ENCODE measurements at regions not wholly inside any gene's neighbourhood (a gene's known extent, or its start where the extent isn't known, plus 50 kb on each side); places are given as distances from the start of the nearest gene placed in this dataset.
"Not testable (repeated sequence)": the region's sequence is repeated elsewhere in the genome, so short reads cannot be mapped to it uniquely, and the experiment has no call there.

- H3K27me3 Mint-ChIP-seq (ENCODE audit: low read depth): peaks cover 3% of the 10 kb centered on the region
- no peaks in the 10 kb centered on the region for H3K4me1 Mint-ChIP-seq (ENCODE audit: low read depth)
- H3K27ac Mint-ChIP-seq: no peak overlapping the region
- H3K9me3 Mint-ChIP-seq: peaks cover 9% of the 10 kb centered on the region
- no peak for DNase-seq (ENCODE audit: low spot score)
- no peak overlapping the region for H3K4me3 Mint-ChIP-seq
- no peaks in the 10 kb centered on the region for H3K36me3 Mint-ChIP-seq (ENCODE audit: low read depth)
These were observed 65.3 kb upstream of the PTGDR start for GRCh38 chr14:52202151-52202550.

- Mint-ChIP-seq H3K27me3 (ENCODE audit: low read depth) (peaks cover 3% of the 10 kb centered on the region), H3K9me3 (peaks cover 4% of the 10 kb centered on the region), H3K4me1 (ENCODE audit: low read depth) (peaks cover 1% of the 10 kb centered on the region), H3K27ac (no peak overlapping the region), H3K36me3 (ENCODE audit: low read depth) (no peaks in the 10 kb centered on the region), H3K4me3 (no peak overlapping the region)
- no peak for DNase-seq (ENCODE audit: low spot score)
These were observed 77.1 kb upstream of the PTGDR start for GRCh38 chr14:52190337-52190931.

GRCh38 chr14:52189325-52189724 lies 78.2 kb upstream of the PTGDR start:
- H3K27ac Mint-ChIP-seq: no peak overlapping the region
- peaks cover 3% of the 10 kb centered on the region for H3K27me3 Mint-ChIP-seq (ENCODE audit: low read depth)
- H3K4me1 Mint-ChIP-seq (ENCODE audit: low read depth): peaks cover 1% of the 10 kb centered on the region
- DNase-seq (ENCODE audit: low spot score): no peak
- H3K4me3 Mint-ChIP-seq: no peak overlapping the region
- H3K9me3 Mint-ChIP-seq: no peaks in the 10 kb centered on the region
- H3K36me3 Mint-ChIP-seq (ENCODE audit: low read depth): no peaks in the 10 kb centered on the region

GRCh38 chr14:52188381-52188780 lies 79.1 kb upstream of the PTGDR start:
- peaks cover under 1% of the 10 kb centered on the region for H3K9me3 Mint-ChIP-seq
- peaks cover 1% of the 10 kb centered on the region for H3K4me1 Mint-ChIP-seq (ENCODE audit: low read depth)
- no peaks in the 10 kb centered on the region for H3K36me3 Mint-ChIP-seq (ENCODE audit: low read depth)
- no peak overlapping the region for H3K4me3 Mint-ChIP-seq
- H3K27ac Mint-ChIP-seq: no peak overlapping the region
- H3K27me3 Mint-ChIP-seq (ENCODE audit: low read depth): peaks cover 3% of the 10 kb centered on the region
- DNase-seq (ENCODE audit: low spot score): no peak

- H3K27ac Mint-ChIP-seq: no peak overlapping the region
- H3K27me3 Mint-ChIP-seq (ENCODE audit: low read depth): peaks cover 3% of the 10 kb centered on the region
- peaks cover 24% of the 10 kb centered on the region for H3K9me3 Mint-ChIP-seq
- peaks cover 1% of the 10 kb centered on the region for H3K4me1 Mint-ChIP-seq (ENCODE audit: low read depth)
- no peak for DNase-seq (ENCODE audit: low spot score)
- peaks cover 3% of the 10 kb centered on the region for H3K36me3 Mint-ChIP-seq (ENCODE audit: low read depth)
- no peak overlapping the region for H3K4me3 Mint-ChIP-seq
These were observed 82.3 kb upstream of the PTGDR start for GRCh38 chr14:52185178-52185577.

GRCh38 chr14:52182853-52183252 lies 84.6 kb upstream of the PTGDR start:
- no peak overlapping the region for H3K4me3 Mint-ChIP-seq
- peaks cover 29% of the 10 kb centered on the region for H3K9me3 Mint-ChIP-seq
- peaks cover 3% of the 10 kb centered on the region for H3K27me3 Mint-ChIP-seq (ENCODE audit: low read depth)
- H3K27ac Mint-ChIP-seq: no peak overlapping the region
- no peaks in the 10 kb centered on the region for H3K4me1 Mint-ChIP-seq (ENCODE audit: low read depth)
- no peak for DNase-seq (ENCODE audit: low spot score)
- peaks cover 3% of the 10 kb centered on the region for H3K36me3 Mint-ChIP-seq (ENCODE audit: low read depth)

GRCh38 chr14:52179141-52179790 lies 88.2 kb upstream of the PTGDR start:
- H3K4me3 Mint-ChIP-seq: no peak overlapping the region
- peaks cover 20% of the 10 kb centered on the region for H3K4me1 Mint-ChIP-seq (ENCODE audit: low read depth)
- no peak for DNase-seq (ENCODE audit: low spot score)
- H3K27ac Mint-ChIP-seq: no peak overlapping the region
- peaks cover 54% of the 10 kb centered on the region for H3K9me3 Mint-ChIP-seq
- no peaks in the 10 kb centered on the region for H3K27me3 Mint-ChIP-seq (ENCODE audit: low read depth)
- H3K36me3 Mint-ChIP-seq (ENCODE audit: low read depth): peaks cover 16% of the 10 kb centered on the region

GRCh38 chr14:52175982-52176502 lies 91.5 kb upstream of the PTGDR start:
- H3K27me3 Mint-ChIP-seq (ENCODE audit: low read depth): no peaks in the 10 kb centered on the region
- peaks cover 62% of the 10 kb centered on the region for H3K9me3 Mint-ChIP-seq
- peak overlapping the region; percentile 80 for H3K27ac Mint-ChIP-seq
- H3K4me1 Mint-ChIP-seq (ENCODE audit: low read depth): peaks cover 20% of the 10 kb centered on the region
- H3K36me3 Mint-ChIP-seq (ENCODE audit: low read depth): peaks cover 19% of the 10 kb centered on the region
- peak overlapping the region; percentile 68 for H3K4me3 Mint-ChIP-seq
- DNase-seq (ENCODE audit: low spot score): no peak

GRCh38 chr14:52171932-52172331 lies 95.6 kb upstream of the PTGDR start:
- H3K4me3 Mint-ChIP-seq; DNase-seq (ENCODE audit: low spot score); H3K27me3 Mint-ChIP-seq (ENCODE audit: low read depth); H3K27ac Mint-ChIP-seq: not testable (repeated sequence)
- Mint-ChIP-seq H3K4me1 (ENCODE audit: low read depth) (peaks cover 17% of the 10 kb centered on the region), H3K36me3 (ENCODE audit: low read depth) (peaks cover 16% of the 10 kb centered on the region), H3K9me3 (peaks cover 59% of the 10 kb centered on the region)

GRCh38 chr14:52166822-52167221 lies 98.0 kb upstream of the NID2 start:
- Mint-ChIP-seq H3K4me1 (ENCODE audit: low read depth) (no peaks in the 10 kb centered on the region), H3K4me3 (no peak overlapping the region), H3K36me3 (ENCODE audit: low read depth) (peaks cover 4% of the 10 kb centered on the region), H3K9me3 (peaks cover 26% of the 10 kb centered on the region), H3K27me3 (ENCODE audit: low read depth) (peaks cover 8% of the 10 kb centered on the region), H3K27ac (no peak overlapping the region)
- DNase-seq (ENCODE audit: low spot score): no peak

- Mint-ChIP-seq H3K4me3 (no peak overlapping the region), H3K4me1 (ENCODE audit: low read depth) (peaks cover 11% of the 10 kb centered on the region), H3K27me3 (ENCODE audit: low read depth) (peaks cover 22% of the 10 kb centered on the region), H3K9me3 (peaks cover 15% of the 10 kb centered on the region), H3K27ac (no peak overlapping the region), H3K36me3 (ENCODE audit: low read depth) (peaks cover 2% of the 10 kb centered on the region)
- no peak for DNase-seq (ENCODE audit: low spot score)
These were observed 86.9 kb upstream of the NID2 start for GRCh38 chr14:52155651-52156213.

- Mint-ChIP-seq H3K4me1 (ENCODE audit: low read depth) (peaks cover 11% of the 10 kb centered on the region), H3K27me3 (ENCODE audit: low read depth) (peaks cover 17% of the 10 kb centered on the region), H3K36me3 (ENCODE audit: low read depth) (peaks cover 2% of the 10 kb centered on the region), H3K27ac (no peak overlapping the region), H3K4me3 (peak overlapping the region; percentile 2), H3K9me3 (peaks cover 15% of the 10 kb centered on the region)
- peak; percentile 5 for DNase-seq (ENCODE audit: low spot score)
These were observed 86.3 kb upstream of the NID2 start for GRCh38 chr14:52154992-52155650.

GRCh38 chr14:52153939-52154338 lies 85.1 kb upstream of the NID2 start:
- Mint-ChIP-seq H3K36me3 (ENCODE audit: low read depth) (peaks cover 2% of the 10 kb centered on the region), H3K4me1 (ENCODE audit: low read depth) (peaks cover 11% of the 10 kb centered on the region), H3K27ac (no peak overlapping the region), H3K9me3 (peaks cover 15% of the 10 kb centered on the region), H3K27me3 (ENCODE audit: low read depth) (peaks cover 20% of the 10 kb centered on the region), H3K4me3 (peak overlapping the region; percentile 7)
- no peak for DNase-seq (ENCODE audit: low spot score)

GRCh38 chr14:52150162-52150561 lies 81.3 kb upstream of the NID2 start:
- H3K27ac Mint-ChIP-seq: no peak overlapping the region
- H3K9me3 Mint-ChIP-seq: peaks cover 15% of the 10 kb centered on the region
- H3K27me3 Mint-ChIP-seq (ENCODE audit: low read depth): peaks cover 35% of the 10 kb centered on the region
- peaks cover 9% of the 10 kb centered on the region for H3K4me1 Mint-ChIP-seq (ENCODE audit: low read depth)
- no peak for DNase-seq (ENCODE audit: low spot score)
- H3K36me3 Mint-ChIP-seq (ENCODE audit: low read depth): peaks cover 2% of the 10 kb centered on the region
- H3K4me3 Mint-ChIP-seq: no peak overlapping the region

Measured in T-helper 2 cell treated with Interferon-gamma antibody and Interleukin-4, amounts not matched to agents 5 μg/mL and 100 μg/mL, for 36 hours (primary cell).